ENCODE measurements at regions not wholly inside any gene's neighbourhood (a gene's known extent, or its start where the extent isn't known, plus 50 kb on each side); places are given as distances from the start of the nearest gene placed in this dataset.

DNA sequence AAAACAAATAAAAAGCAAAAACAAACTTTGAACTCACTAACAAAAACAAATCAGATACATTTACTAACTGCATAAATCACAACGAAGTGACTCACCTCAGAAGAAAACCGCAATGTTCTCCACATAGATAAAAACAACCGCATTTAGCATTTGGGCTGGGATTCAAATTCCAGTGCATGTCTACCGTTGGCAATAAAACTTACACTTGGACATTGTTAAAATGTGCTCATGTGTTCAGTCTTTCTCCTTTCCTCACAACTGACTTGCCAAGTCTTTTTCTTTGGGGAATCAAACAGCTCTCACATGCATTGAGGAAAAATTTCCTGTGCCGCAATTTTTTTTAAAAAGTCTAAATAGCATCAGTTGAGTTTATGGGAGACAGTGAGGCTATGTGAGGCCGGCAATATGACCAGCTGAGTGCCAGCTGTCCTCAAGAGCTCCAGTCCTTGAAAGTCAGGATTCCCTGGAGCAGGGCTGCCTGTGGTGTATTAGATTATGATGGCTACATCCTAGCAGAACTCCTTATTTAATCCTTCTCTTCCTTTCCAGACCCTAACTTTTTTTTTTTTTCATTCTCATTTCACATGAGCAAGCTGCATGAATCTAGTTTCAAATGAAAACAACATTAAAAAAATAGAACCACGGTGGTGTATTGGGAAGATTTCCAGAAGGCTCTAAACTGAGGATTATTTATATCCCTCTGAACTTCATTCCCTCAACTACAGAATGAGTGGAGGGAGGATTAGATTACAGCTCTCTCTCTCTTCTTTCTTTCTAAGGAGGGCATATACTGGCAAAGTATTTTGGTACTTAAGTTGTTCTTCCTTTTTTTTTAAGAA, 70.2 kb upstream of the MEIS1 start:
- TF ChIP-seq, protein P1, sequence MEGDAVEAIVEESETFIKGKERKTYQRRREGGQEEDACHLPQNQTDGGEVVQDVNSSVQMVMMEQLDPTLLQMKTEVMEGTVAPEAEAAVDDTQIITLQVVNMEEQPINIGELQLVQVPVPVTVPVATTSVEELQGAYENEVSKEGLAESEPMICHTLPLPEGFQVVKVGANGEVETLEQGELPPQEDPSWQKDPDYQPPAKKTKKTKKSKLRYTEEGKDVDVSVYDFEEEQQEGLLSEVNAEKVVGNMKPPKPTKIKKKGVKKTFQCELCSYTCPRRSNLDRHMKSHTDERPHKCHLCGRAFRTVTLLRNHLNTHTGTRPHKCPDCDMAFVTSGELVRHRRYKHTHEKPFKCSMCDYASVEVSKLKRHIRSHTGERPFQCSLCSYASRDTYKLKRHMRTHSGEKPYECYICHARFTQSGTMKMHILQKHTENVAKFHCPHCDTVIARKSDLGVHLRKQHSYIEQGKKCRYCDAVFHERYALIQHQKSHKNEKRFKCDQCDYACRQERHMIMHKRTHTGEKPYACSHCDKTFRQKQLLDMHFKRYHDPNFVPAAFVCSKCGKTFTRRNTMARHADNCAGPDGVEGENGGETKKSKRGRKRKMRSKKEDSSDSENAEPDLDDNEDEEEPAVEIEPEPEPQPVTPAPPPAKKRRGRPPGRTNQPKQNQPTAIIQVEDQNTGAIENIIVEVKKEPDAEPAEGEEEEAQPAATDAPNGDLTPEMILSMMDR (conservative IDR thresholded peaks at IDR 0.05; ENCODE audit: low read length) = no peak
- no peak for TF ChIP-seq EZH2phosphoT487 (IDR thresholded peaks at IDR 0.05; ENCODE audit: borderline replicate concordance)

Data from Loucy (cell line).